H9 (cell line): ENCODE measurements at regions not wholly inside any gene's neighbourhood (a gene's known extent, or its start where the extent isn't known, plus 50 kb on each side); places are given as distances from the start of the nearest gene placed in this dataset.

Experiments
- DNase-seq: peaks from one replicate; pipeline ENCODE4 v3.0.0-alpha.2; 2017
- H2AFZ ChIP-seq: one replicate; pipeline ENCODE4 v1.6.1; 2013; ENCODE audit warnings: mild to moderate bottlenecking, low read length, control low read depth, moderate library complexity
- H2AK5ac ChIP-seq: 2 replicates; pipeline ENCODE4 v1.6.1; 2013; ENCODE audit warnings: low read length, control low read depth, mixed read lengths; ENCODE audit not compliant: insufficient read length
- H2BK120ac ChIP-seq: one replicate; pipeline ENCODE4 v1.6.1; 2013; ENCODE audit warnings: low read depth, mild to moderate bottlenecking, low read length, control low read depth, inconsistent platforms; ENCODE audit not compliant: poor library complexity, severe bottlenecking
- H2BK12ac ChIP-seq: 2 replicates; pipeline ENCODE4 v1.6.1; 2013; ENCODE audit warnings: low read length, control low read depth, mixed read lengths, low read depth; ENCODE audit not compliant: insufficient read length
- H2BK15ac ChIP-seq: 2 replicates; pipeline ENCODE4 v1.6.1; 2013; ENCODE audit warnings: low read depth, low read length, control low read depth
- H2BK20ac ChIP-seq: one replicate; pipeline ENCODE4 v1.6.1; 2013; ENCODE audit warnings: low read depth, mild to moderate bottlenecking, low read length, control low read depth, inconsistent platforms; ENCODE audit not compliant: poor library complexity, severe bottlenecking
- H2BK5ac ChIP-seq: 2 replicates; pipeline ENCODE4 v1.6.1; 2013; ENCODE audit warnings: low read length, control low read depth, mixed read lengths; ENCODE audit not compliant: insufficient read length
- H3K14ac ChIP-seq: 2 replicates; pipeline ENCODE4 v1.6.1; 2013; ENCODE audit warnings: low read length, control low read depth; ENCODE audit not compliant: insufficient read depth
- H3K18ac ChIP-seq: 2 replicates; pipeline ENCODE4 v1.6.1; 2013; ENCODE audit warnings: low read depth, mild to moderate bottlenecking, mixed read lengths, low read length, control low read depth; ENCODE audit not compliant: insufficient read length
- H3K23ac ChIP-seq: 2 replicates; pipeline ENCODE4 v1.6.1; 2013; ENCODE audit warnings: low read length, control low read depth, mixed read lengths, low read depth; ENCODE audit not compliant: insufficient read length
- H3K23me2 ChIP-seq: 2 replicates; pipeline ENCODE4 v1.6.1; 2013; ENCODE audit warnings: low read depth, mild to moderate bottlenecking, mixed read lengths, low read length, control low read depth; ENCODE audit not compliant: insufficient read length, poor library complexity, severe bottlenecking
- H3K27ac ChIP-seq: 2 replicates; pipeline ENCODE4 v1.5.1; 2013; ENCODE audit warnings: low read length, control low read depth, mixed read lengths, low read depth; ENCODE audit not compliant: insufficient read length
- H3K27me3 ChIP-seq: 2 replicates; pipeline ENCODE4 v1.6.1; 2013; ENCODE audit warnings: low read length, control low read depth, inconsistent platforms; ENCODE audit not compliant: insufficient read depth
- H3K4ac ChIP-seq: 2 replicates; pipeline ENCODE4 v1.6.1; 2013; ENCODE audit warnings: low read depth, mild to moderate bottlenecking, control low read depth, inconsistent platforms, low read length, moderate library complexity
- H3K4me1 ChIP-seq: 2 replicates; pipeline ENCODE4 v1.6.1; 2013; ENCODE audit warnings: low read length, control low read depth, inconsistent platforms; ENCODE audit not compliant: insufficient read depth
- H3K4me2 ChIP-seq: 2 replicates; pipeline ENCODE4 v1.6.1; 2013; ENCODE audit warnings: low read length, control low read depth, mixed read lengths; ENCODE audit not compliant: insufficient read length, insufficient read depth
- H3K56ac ChIP-seq: 2 replicates; pipeline ENCODE4 v1.6.1; 2013; ENCODE audit warnings: low read depth, mild to moderate bottlenecking, mixed read lengths, low read length, control low read depth; ENCODE audit not compliant: insufficient read length
- H3K79me1 ChIP-seq: 2 replicates; pipeline ENCODE4 v1.6.1; 2013; ENCODE audit warnings: low read depth, mild to moderate bottlenecking, moderate library complexity, low read length, control low read depth, inconsistent platforms; ENCODE audit not compliant: insufficient read depth, poor library complexity, severe bottlenecking
- H3K79me2 ChIP-seq: 2 replicates; pipeline ENCODE4 v1.6.1; 2013; ENCODE audit warnings: low read length, control low read depth, inconsistent platforms; ENCODE audit not compliant: insufficient read depth
- H3K9ac ChIP-seq: 2 replicates; pipeline ENCODE4 v1.6.1; 2013; ENCODE audit warnings: low read length, control low read depth, mixed read lengths; ENCODE audit not compliant: insufficient read length; ENCODE audit errors: extremely low read depth
- H3K9me3 ChIP-seq: one replicate; pipeline ENCODE4 v1.6.1; 2013; ENCODE audit warnings: low read depth, low read length, inconsistent platforms; ENCODE audit not compliant: control insufficient read depth
- H3T11ph ChIP-seq: one replicate; pipeline ENCODE4 v1.6.1; 2013; ENCODE audit warnings: mild to moderate bottlenecking, low read length, control low read depth, inconsistent platforms
- H4K20me1 ChIP-seq: one replicate; pipeline ENCODE4 v1.6.1; 2013; ENCODE audit not compliant: control insufficient read depth, insufficient read length, insufficient read depth
- H4K5ac ChIP-seq: 2 replicates; pipeline ENCODE4 v1.6.1; 2013; ENCODE audit warnings: low read depth, mild to moderate bottlenecking, mixed read lengths, low read length, control low read depth; ENCODE audit not compliant: insufficient read length
- H4K8ac ChIP-seq: replicated peaks from 2 replicates; pipeline ENCODE4 v1.6.1; 2013; ENCODE audit warnings: low read length, control low read depth, mixed read lengths, low read depth; ENCODE audit not compliant: insufficient read length
- H4K91ac ChIP-seq: 2 replicates; pipeline ENCODE4 v1.6.1; 2013; ENCODE audit warnings: low read depth, mild to moderate bottlenecking, moderate library complexity, mixed read lengths, low read length, control low read depth; ENCODE audit not compliant: insufficient read length
- H3K27ac Mint-ChIP-seq, 3 experiments: 2 replicates in 2 of 3; 3 replicates in 1 of 3; pipeline ENCODE4 v1.8.0; 2020 to 2021; ENCODE audit warnings: mixed read lengths in 3 of 3, mild to moderate bottlenecking in 1 of 3, moderate library complexity in 1 of 3
- H3K27me3 Mint-ChIP-seq: 2 replicates; pipeline ENCODE4 v1.8.0; 2021; ENCODE audit warnings: low read depth, mild to moderate bottlenecking, moderate library complexity, mixed read lengths
- H3K36me3 Mint-ChIP-seq, 3 experiments: 2 replicates in 2 of 3; 3 replicates in 1 of 3; pipeline ENCODE4 v1.8.0; 2020 to 2021; ENCODE audit warnings: low read depth in 3 of 3, mixed read lengths in 3 of 3; ENCODE audit not compliant: insufficient read depth in 1 of 3
- H3K4me1 Mint-ChIP-seq, 2 experiments: 2 replicates each; pipeline ENCODE4 v1.8.0; 2020; ENCODE audit warnings: mixed read lengths in 2 of 2
- H3K4me3 Mint-ChIP-seq, 2 experiments: 2 replicates in 1 of 2; 3 replicates in 1 of 2; pipeline ENCODE4 v1.8.0; 2020 to 2021; ENCODE audit warnings: mild to moderate bottlenecking in 2 of 2, mixed read lengths in 2 of 2, moderate library complexity in 1 of 2
- H3K9me3 Mint-ChIP-seq, 2 experiments: 2 replicates in 1 of 2; 3 replicates in 1 of 2; pipeline ENCODE4 v1.8.0; 2020; ENCODE audit warnings: mild to moderate bottlenecking in 2 of 2, mixed read lengths in 2 of 2, moderate library complexity in 1 of 2
- WGBS: extraction: QIAGEN DNeasy Blood & Tissue Kit; methylation state at CpG from one replicate; pipeline ENCODE4 v1.1.7; 2013; ENCODE audit warnings: missing lambda C conversion rate, low lambda C conversion rate, mixed read lengths; ENCODE audit not compliant: insufficient read length; ENCODE audit errors: extremely low coverage; 5-methylcytosine and 5-hydroxymethylcytosine counted together
- TF ChIP-seq, protein P1 (sequence below): fragments of 200-600 bp; sonication (generic); conservative IDR thresholded peaks from 3 replicates; pipeline ENCODE4 v1.8.0; 2021; ENCODE audit warnings: antibody characterized with exemption, mild to moderate bottlenecking

DNA sequence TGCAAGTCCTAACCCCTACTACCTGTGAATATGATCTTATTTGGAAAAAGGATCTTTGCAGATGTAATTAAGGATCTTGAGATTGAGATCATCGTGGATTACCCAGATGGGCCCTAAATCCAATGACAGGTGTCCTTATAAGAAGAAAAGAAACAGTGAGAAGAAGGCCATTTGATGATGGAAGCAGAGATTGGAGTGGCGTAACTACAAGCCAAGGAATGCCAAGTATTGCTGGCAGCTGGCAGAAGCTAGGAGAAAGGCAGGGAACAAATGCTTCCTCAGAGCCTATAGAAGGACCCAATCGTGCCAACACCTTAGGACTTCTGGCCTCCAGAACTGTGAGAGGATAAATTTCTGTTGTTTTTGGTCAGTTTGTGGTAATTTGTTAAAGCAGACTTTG is 70.1 kb upstream of the PALM2AKAP2 start:
- no peaks in the 10 kb centered on the region for H3K27me3 Mint-ChIP-seq

More for the DNA sequence above, 70.1 kb upstream of the PALM2AKAP2 start:
- Histone ChIP-seq H3K4me1 (no peaks in the 10 kb centered on the region), H4K91ac (no peak overlapping the region), H3K56ac (no peak overlapping the region), H3K4me2 (no peak overlapping the region), H2AK5ac (no peak overlapping the region), H3K14ac (no peak overlapping the region), H3K27me3 (no peaks in the 10 kb centered on the region), H3K4ac (no peak overlapping the region), H2BK20ac (no peak overlapping the region), H3K27ac (no peak overlapping the region), H3K79me2 (no peaks in the 10 kb centered on the region), H2BK120ac (no peak overlapping the region), H3T11ph (no peak overlapping the region), H2BK12ac (no peak overlapping the region), H3K23me2 (no peaks in the 10 kb centered on the region), H4K20me1 (no peaks in the 10 kb centered on the region), H3K23ac (no peak overlapping the region), H3K18ac (no peak overlapping the region), H3K79me1 (no peaks in the 10 kb centered on the region), H4K8ac (no peak overlapping the region), H2BK5ac (no peak overlapping the region), H3K9me3 (no peaks in the 10 kb centered on the region), H2AFZ (no peak overlapping the region), H3K9ac (no peak overlapping the region), H2BK15ac (no peak overlapping the region), H4K5ac (no peak overlapping the region)
- no peaks in the 10 kb centered on the region; a peak in 1 of 7 replicates for H3K36me3 Mint-ChIP-seq
- no peaks in the 10 kb centered on the region for H3K9me3 Mint-ChIP-seq
- no peak for DNase-seq
- no peak overlapping the region for H3K4me3 Mint-ChIP-seq
- TF ChIP-seq, protein P1, sequence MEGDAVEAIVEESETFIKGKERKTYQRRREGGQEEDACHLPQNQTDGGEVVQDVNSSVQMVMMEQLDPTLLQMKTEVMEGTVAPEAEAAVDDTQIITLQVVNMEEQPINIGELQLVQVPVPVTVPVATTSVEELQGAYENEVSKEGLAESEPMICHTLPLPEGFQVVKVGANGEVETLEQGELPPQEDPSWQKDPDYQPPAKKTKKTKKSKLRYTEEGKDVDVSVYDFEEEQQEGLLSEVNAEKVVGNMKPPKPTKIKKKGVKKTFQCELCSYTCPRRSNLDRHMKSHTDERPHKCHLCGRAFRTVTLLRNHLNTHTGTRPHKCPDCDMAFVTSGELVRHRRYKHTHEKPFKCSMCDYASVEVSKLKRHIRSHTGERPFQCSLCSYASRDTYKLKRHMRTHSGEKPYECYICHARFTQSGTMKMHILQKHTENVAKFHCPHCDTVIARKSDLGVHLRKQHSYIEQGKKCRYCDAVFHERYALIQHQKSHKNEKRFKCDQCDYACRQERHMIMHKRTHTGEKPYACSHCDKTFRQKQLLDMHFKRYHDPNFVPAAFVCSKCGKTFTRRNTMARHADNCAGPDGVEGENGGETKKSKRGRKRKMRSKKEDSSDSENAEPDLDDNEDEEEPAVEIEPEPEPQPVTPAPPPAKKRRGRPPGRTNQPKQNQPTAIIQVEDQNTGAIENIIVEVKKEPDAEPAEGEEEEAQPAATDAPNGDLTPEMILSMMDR = no peak
- WGBS = no CpG with 5 or more reads among the region's 3 CpGs
- H3K27ac Mint-ChIP-seq = no peak overlapping the region
- H3K4me1 Mint-ChIP-seq = 0 out of 4 replicates have a peak, but pooled peaks cover 2% of the 10 kb centered on the region in 2 experiments
